ENCODE measurements at regions not wholly inside any gene's neighbourhood (a gene's known extent, or its start where the extent isn't known, plus 50 kb on each side); places are given as distances from the start of the nearest gene placed in this dataset.

GRCh38 chr20:60505423-60505822 lies 547.2 kb downstream of the CDH26 start:
- TF ChIP-seq POLR2A (IDR thresholded peaks at IDR 0.05) (no peak), CTCF (IDR thresholded peaks at IDR 0.05) (no peak)

Data from lower leg skin (tissue), 3 donors.